ENCODE measurements at regions not wholly inside any gene's neighbourhood (a gene's known extent, or its start where the extent isn't known, plus 50 kb on each side); places are given as distances from the start of the nearest gene placed in this dataset.

DNA sequence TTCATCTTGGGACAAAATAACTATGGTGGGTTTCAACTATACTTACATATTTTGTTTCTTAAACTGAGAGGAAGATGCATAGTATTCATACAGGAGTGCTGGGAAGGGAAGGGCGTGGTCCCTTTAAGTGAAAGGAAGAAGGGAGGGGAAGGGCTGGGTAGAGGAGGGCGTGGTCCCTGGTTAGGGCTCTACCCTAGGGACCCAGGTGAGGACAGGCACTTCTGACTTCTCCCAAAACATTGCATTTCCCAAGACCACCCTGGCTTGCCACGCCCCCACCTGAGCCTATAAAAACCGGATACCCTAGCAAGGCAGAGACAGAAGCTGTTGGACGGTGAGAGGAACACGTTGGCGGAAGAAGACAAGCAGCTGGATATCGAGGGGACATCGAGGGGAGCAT, 157.6 kb upstream of the PLXNA4 start:
- intact Hi-C loops (cut with DNase I), result no loop called here
- DNase-seq, result no peak

GRCh38 chr7:132732321-132732865, 156.1 kb upstream of the PLXNA4 start:
- DNase-seq, result no peak
- intact Hi-C loops (cut with DNase I), result no loop called here

GRCh38 chr7:132730105-132730504, 153.8 kb upstream of the PLXNA4 start:
- intact Hi-C loops (cut with DNase I), result no loop called here

GRCh38 chr7:132723506-132724081, 147.3 kb upstream of the PLXNA4 start:
- no peak for DNase-seq
- intact Hi-C loops (cut with DNase I), result no loop called here

More at GRCh38 chr7:132730105-132730504, 153.8 kb upstream of the PLXNA4 start:
- no peak for DNase-seq

- intact Hi-C loops (cut with DNase I), result no loop called here
- no peak for DNase-seq
Measured at GRCh38 chr7:132720835-132721234, 144.6 kb upstream of the PLXNA4 start.

GRCh38 chr7:132713893-132714292, 137.6 kb upstream of the PLXNA4 start:
- intact Hi-C loops (cut with DNase I), result no loop called here
- DNase-seq, result no peak

- intact Hi-C loops (cut with DNase I), result no loop called here
- DNase-seq, result peak in 23 of 42 donors; percentile 4 to 77 (median 28)
Measured at GRCh38 chr7:132709971-132710567, 133.8 kb upstream of the PLXNA4 start.

- intact Hi-C loops (cut with DNase I), result no loop called here
- no peak for DNase-seq
Measured at GRCh38 chr7:132708470-132708869, 132.2 kb upstream of the PLXNA4 start.

GRCh38 chr7:132705146-132705545, 128.9 kb upstream of the PLXNA4 start:
- DNase-seq, result peak in 6 of 42 donors; percentile 4 to 10 (median 8)

GRCh38 chr7:132703742-132704141, 127.5 kb upstream of the PLXNA4 start:
- no peak for DNase-seq
- intact Hi-C loops (cut with DNase I), result no loop called here

More at GRCh38 chr7:132705146-132705545, 128.9 kb upstream of the PLXNA4 start:
- intact Hi-C loops (cut with DNase I), result no loop called here

DNA sequence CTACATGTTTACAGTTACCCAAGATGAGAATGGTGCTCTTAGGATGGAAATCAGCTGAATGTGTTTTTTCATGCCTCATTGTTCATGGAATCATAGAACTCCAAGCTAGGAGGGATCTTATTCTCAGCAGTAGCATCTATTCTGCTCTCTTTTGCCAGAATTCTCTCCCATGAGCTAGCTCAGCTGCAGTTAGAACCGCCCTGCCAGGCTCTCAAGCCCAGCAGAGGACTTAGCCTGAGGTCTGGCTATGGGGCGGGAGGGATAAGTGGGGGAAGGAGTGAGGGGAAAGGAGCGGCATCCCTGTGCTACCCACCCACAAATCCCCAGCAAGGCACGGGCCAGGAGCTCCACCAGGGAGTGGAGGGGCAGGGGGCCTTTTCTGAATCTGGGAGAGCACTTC, 120.7 kb upstream of the PLXNA4 start:
- intact Hi-C loops (cut with DNase I), result no loop called here
- DNase-seq, result no peak

GRCh38 chr7:132696332-132696731, 120.1 kb upstream of the PLXNA4 start:
- intact Hi-C loops (cut with DNase I), result no loop called here
- no peak for DNase-seq

DNA sequence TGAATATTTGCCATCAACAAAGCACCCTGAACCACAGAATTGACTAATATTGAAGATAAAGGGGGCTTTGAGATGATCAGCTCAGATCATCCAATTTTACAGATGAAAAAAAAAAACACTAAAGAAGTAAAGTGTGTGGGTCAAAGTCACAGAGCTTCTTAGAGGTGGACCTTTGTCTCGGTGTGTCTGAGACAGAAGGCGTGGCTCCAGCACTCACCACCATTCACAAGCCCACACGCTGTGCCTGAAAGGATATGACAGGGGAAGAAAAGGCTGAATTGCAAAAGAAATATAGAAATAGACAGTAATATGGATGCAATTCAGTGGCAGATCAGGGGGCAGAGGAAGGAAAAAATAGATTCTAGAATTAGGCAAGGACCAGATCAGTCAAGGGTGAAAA, 114.9 kb upstream of the PLXNA4 start:
- intact Hi-C loops (cut with DNase I), result no loop called here

DNA sequence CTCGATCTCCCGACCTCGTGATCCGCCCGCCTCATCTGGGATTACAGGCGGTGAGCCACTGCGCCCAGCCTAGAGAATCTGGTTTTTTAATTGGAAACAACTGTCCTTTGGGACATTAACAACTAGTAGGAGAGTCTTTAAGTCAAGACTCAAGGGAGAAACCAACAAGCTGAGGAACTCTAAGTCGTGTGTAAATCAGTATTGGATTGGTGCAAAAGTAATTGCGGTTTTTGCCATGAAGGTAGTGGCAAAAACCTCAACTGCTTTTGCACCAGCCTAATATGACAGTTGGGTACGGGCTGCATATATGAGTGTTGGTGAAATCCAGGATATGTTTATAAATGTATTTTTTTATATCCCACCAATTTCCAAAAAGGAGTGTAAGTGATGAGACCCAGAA, 113.9 kb upstream of the PLXNA4 start:
- intact Hi-C loops (cut with DNase I), result no loop called here

More for the DNA sequence above, 114.9 kb upstream of the PLXNA4 start:
- DNase-seq, result no peak

GRCh38 chr7:132687981-132688383, 111.7 kb upstream of the PLXNA4 start:
- intact Hi-C loops (cut with DNase I), result no loop called here
- peak in 1 of 42 donors; percentile 1 for DNase-seq

More for the DNA sequence above, 113.9 kb upstream of the PLXNA4 start:
- DNase-seq, result no peak

DNA sequence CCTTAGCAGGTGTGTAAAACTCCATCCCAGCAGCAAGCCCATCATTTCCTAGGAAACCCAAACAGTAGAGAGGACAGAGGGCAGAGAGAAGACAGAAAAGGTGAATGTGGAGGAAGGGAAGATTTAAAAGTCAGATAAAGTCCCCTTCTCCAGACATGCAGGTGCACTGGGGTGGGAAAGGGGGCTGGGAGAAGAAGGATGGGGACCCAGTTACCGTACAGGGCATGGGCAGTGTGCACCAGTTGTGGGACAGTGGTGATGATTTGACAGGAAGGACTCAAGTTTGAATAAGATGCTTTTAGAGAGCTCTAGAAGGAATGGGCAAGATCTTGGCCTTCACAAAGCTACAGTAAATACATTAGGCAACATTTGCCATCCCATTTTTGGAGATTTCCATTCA, 110.7 kb upstream of the PLXNA4 start:
- intact Hi-C loops (cut with DNase I), result no loop called here
- DNase-seq, result no peak

DNA sequence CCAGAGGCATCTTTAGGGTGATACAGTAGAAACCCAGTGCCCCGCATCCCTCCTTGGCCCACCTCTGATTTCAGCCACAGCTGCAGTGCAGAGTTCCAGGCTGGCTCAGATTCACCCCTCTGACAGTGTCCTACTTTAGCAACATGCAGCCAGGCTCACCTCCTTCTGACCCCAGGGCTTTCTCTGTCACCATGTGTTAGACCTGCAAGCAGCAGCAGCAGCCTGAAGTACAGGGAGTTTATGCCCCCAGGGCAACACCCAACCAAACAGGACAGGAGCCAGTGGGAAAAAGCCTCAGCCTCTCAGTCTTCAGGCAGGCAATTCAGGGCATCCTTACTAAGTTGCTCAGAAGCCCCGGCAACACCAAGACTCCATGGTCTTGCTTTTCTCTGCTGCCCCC, 109.0 kb upstream of the PLXNA4 start:
- no peak for DNase-seq

GRCh38 chr7:132683896-132684690, 107.8 kb upstream of the PLXNA4 start:
- intact Hi-C loops (cut with DNase I), result no loop called here
- DNase-seq, result no peak

More for the DNA sequence above, 109.0 kb upstream of the PLXNA4 start:
- intact Hi-C loops (cut with DNase I), result no loop called here

- intact Hi-C loops (cut with DNase I), result no loop called here
Measured at GRCh38 chr7:132681951-132682350, 105.7 kb upstream of the PLXNA4 start.

GRCh38 chr7:132680590-132680989, 104.3 kb upstream of the PLXNA4 start:
- DNase-seq, result no peak
- intact Hi-C loops (cut with DNase I), result no loop called here

More at GRCh38 chr7:132681951-132682350, 105.7 kb upstream of the PLXNA4 start:
- no peak for DNase-seq

Measured in head of caudate nucleus (tissue), 42 donors.